A204.1 (cell line): ENCODE measurements at regions not wholly inside any gene's neighbourhood (a gene's known extent, or its start where the extent isn't known, plus 50 kb on each side); places are given as distances from the start of the nearest gene placed in this dataset.

Experiments used
- FAIRE-seq: peaks from 2 replicates; lab custom pipeline; 2012; peaks lifted over from hg19 to GRCh38; lab: Jason Lieb, UNC

- FAIRE-seq: no peak
Measured at GRCh38 chr18:78779996-78780718, 199.5 kb upstream of the SALL3 start.

GRCh38 chr18:78780719-78781600 lies 198.7 kb upstream of the SALL3 start:
- no peak for FAIRE-seq

GRCh38 chr18:78781601-78781960 lies 198.0 kb upstream of the SALL3 start:
- no peak for FAIRE-seq

- FAIRE-seq: no peak
Measured at GRCh38 chr18:78782951-78783563, 196.6 kb upstream of the SALL3 start.

- FAIRE-seq: no peak
Measured at GRCh38 chr18:78783564-78783960, 196.1 kb upstream of the SALL3 start.

- no peak for FAIRE-seq
Measured at GRCh38 chr18:78784861-78785260, 194.8 kb upstream of the SALL3 start.

GRCh38 chr18:78785706-78786105 lies 193.9 kb upstream of the SALL3 start:
- FAIRE-seq: no peak

- FAIRE-seq: no peak
Measured at GRCh38 chr18:78786776-78787175, 192.8 kb upstream of the SALL3 start.

- no peak for FAIRE-seq
Measured at GRCh38 chr18:78787751-78788150, 191.9 kb upstream of the SALL3 start.

GRCh38 chr18:78788161-78788560 lies 191.5 kb upstream of the SALL3 start:
- FAIRE-seq: no peak

- no peak for FAIRE-seq
Measured at GRCh38 chr18:78789850-78790249, 189.8 kb upstream of the SALL3 start.

GRCh38 chr18:78790511-78790910 lies 189.1 kb upstream of the SALL3 start:
- no peak for FAIRE-seq

GRCh38 chr18:78790960-78791359 lies 188.7 kb upstream of the SALL3 start:
- FAIRE-seq: no peak

GRCh38 chr18:78792094-78792493 lies 187.5 kb upstream of the SALL3 start:
- no peak for FAIRE-seq

GRCh38 chr18:78792736-78793135 lies 186.9 kb upstream of the SALL3 start:
- no peak for FAIRE-seq

GRCh38 chr18:78793313-78794070 lies 186.1 kb upstream of the SALL3 start:
- FAIRE-seq: no peak

GRCh38 chr18:78794071-78794430 lies 185.6 kb upstream of the SALL3 start:
- FAIRE-seq: no peak

- FAIRE-seq: no peak
Measured at GRCh38 chr18:78796693-78797455, 182.7 kb upstream of the SALL3 start.

GRCh38 chr18:78797499-78797898 lies 182.1 kb upstream of the SALL3 start:
- no peak for FAIRE-seq

- no peak for FAIRE-seq
Measured at GRCh38 chr18:78798402-78799175, 181.0 kb upstream of the SALL3 start.
